Gastrocnemius medialis (tissue), 4 donors: ENCODE measurements at regions not wholly inside any gene's neighbourhood (a gene's known extent, or its start where the extent isn't known, plus 50 kb on each side); places are given as distances from the start of the nearest gene placed in this dataset.

Experiments used
- CTCF ChIP-seq, 5 experiments: fragments of 450-650 bp in 3 of 5; fragments of 200-600 bp in 2 of 5; sonication (generic) in 2 of 5; IDR thresholded peaks in 4 of 5; conservative IDR thresholded peaks in 1 of 5; 1 replicate in 4 of 5; 2 replicates in 1 of 5; pipeline ENCODE4 v1.5.1; 2016 to 2019; ENCODE audit warnings: antibody characterized with exemption in 5 of 5, mild to moderate bottlenecking in 3 of 5, moderate library complexity in 3 of 5
- POLR2A ChIP-seq, 2 donors: fragments of 450-650 bp; IDR thresholded peaks; one replicate each; pipeline ENCODE4 v1.6.1; 2017; ENCODE audit warnings: antibody characterized with exemption in 2 of 2, mild to moderate bottlenecking in 2 of 2, moderate library complexity in 2 of 2

GRCh38 chr15:53395871-53396270 is 363.6 kb downstream of the WDR72 start:
- TF ChIP-seq CTCF (IDR thresholded peaks at IDR 0.05 in 4 of 5, conservative IDR thresholded peaks at IDR 0.05 in 1 of 5) (no peak), POLR2A (IDR thresholded peaks at IDR 0.05) (no peak)
